ENCODE measurements at regions not wholly inside any gene's neighbourhood (a gene's known extent, or its start where the extent isn't known, plus 50 kb on each side); places are given as distances from the start of the nearest gene placed in this dataset.

GRCh38 chr1:75984781-75985180 lies 52.6 kb upstream of the ASB17 start:
- no peak for DNase-seq

DNA sequence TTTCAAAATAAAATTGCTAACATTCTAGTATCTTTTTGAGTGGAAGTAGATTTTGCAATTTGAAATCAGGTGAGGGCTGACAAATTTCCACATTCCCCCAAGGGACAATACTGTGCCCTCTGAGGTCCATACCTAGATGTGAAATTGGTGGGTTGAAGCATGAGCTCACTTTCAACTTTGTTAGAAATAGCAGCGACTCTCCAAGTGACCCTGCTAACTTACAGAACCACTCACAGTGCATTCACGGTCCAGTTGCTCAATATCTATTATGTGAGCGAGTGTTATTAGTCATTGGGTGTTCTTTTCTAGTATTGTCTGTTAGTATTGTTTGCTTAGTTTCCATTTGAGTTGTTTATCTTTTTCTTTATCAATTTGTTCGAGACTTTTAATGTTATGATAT lies 53.6 kb upstream of the ASB17 start:
- no peak for DNase-seq

DNA sequence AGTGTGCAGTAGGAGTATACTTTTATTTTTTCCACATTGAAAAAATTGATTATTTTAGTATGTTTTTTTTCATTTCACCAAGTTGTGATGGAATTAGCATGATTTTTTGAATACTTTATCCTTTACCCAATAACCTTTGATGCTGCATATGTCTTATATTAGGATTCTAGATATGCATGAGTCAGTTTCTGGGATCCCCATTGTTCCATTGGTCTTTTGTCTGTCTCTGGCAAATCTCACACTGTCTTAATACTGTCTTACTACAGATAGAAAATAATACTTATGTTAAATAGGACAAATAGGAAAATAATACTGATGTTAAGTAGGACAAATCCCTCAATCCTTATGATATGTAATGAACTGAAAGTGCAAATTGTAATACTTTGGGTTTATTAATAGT lies 54.3 kb upstream of the ASB17 start:
- no peak for DNase-seq

DNA sequence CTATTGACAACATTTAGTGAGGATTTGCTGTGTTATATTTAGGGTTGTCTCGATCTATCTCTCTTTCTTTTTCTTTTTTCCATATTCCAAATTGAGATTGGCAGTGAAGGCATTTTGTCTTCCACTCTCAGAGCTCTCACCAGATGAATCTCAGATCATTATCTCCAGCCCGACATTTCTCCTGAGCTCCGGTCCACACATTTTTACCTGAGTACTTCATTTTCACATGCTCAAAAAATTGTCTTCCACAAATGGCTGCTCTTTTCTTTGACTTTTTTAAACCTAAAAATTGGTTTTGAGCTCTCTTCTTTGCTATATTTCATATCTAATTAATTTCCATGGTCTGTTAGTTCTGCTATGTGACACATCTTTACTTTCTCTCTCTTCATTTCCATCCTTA lies 56.9 kb upstream of the ASB17 start:
- DNase-seq: no peak

DNA sequence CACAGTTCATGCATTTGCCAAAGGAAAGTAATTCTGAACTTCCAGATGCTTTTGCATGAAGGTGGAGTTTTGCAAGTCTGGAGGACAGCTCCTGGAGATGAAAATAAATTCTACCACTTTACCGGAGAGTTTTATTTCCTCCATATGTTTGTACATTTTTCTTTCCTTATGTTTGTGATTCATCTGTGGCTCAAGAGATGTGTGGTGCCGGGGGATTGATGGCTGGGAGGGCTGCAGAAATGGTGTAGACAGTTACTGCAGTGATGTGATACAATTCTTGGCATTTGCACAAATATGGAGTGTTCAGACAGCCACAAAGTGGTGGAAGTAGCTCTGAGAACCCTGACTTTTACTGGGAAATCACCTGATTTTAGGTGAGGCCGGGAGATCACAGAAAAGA lies 58.5 kb upstream of the ASB17 start:
- DNase-seq: no peak

- peak; percentile 62 for DNase-seq
These were observed 59.4 kb upstream of the ASB17 start for GRCh38 chr1:75991497-75992114.

DNA sequence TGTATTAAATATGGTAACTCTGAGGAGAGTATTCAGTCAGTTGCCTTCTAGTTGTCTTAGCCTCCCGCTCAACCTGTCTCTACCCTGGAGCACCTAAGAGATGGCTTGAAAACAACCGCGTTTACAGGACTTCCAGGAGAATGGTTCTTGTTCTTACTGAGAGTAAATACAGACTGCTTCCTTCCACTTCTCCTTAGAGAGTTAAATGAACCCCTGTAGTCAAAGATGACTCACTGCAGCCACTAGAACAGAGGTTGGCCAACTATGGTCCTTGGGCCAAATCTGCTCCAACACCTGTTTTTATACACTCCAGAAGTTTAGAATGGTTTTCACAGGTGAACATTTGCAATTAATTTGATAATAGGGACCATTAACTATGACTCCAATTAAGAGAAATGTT lies 60.1 kb upstream of the ASB17 start:
- DNase-seq: no peak

GRCh38 chr1:75993661-75994060 lies 61.5 kb upstream of the ASB17 start:
- DNase-seq: no peak

DNA sequence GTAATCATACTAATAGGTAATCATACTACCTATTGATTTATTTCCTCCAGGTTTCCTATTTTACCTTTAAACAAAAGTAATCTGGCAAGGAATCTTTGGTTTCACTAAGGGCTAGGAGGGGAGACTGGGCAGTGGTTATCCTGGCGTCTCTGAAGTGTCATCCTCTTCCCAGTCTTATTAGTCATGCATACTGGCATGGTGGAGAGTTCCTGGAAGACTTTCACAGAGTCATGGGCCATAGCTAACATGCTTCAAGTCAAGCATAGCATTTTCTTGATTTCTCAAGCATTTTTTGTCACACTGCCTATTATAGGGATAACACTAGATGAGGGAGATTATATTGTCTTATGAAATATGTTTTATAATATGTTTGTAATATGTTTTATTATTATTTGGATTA lies 64.0 kb upstream of the ASB17 start:
- peak; percentile 3 for DNase-seq

DNA sequence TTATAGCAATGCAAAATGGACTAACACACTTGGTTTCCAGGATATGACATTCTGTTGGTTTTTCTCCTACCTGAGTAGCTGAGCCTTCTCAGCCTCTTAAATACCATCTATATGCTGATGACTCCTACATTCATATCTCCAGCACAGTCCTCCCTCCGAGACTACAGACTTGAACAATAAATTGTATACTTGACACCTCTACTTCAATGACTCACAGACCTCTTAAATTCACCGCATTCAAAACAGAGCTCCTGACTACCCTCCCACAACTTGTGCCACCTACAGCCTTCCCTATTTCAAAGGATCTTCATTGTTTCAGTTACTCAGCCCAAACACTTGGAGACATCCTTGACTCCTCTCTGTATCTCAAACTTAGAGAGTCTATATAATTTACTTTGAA lies 66.8 kb upstream of the ASB17 start:
- DNase-seq: no peak

GRCh38 chr1:76003946-76004345 lies 70.6 kb upstream of the ST6GALNAC3 start:
- DNase-seq: no peak

DNA sequence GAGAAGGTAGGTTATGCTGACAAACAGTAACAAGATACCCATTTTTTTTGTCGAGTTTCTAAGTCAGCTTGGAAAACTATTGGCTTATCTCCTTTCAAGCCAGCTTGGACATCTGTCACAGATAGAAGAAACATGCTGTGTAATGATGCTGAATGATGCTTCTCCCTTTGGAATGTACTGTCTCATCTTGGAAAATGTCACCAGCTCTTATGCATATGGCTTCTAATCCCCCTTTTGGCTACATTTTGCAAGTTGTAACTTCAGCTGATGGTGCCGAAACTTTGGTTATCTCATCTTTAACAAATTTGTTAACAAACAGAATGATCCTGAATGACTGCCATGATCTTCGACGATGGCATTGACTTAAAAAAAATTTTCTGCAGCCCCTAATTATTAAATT lies 68.8 kb upstream of the ST6GALNAC3 start:
- peak; percentile 52 for DNase-seq

GRCh38 chr1:76006234-76006633 lies 68.3 kb upstream of the ST6GALNAC3 start:
- peak; percentile 55 for DNase-seq

DNA sequence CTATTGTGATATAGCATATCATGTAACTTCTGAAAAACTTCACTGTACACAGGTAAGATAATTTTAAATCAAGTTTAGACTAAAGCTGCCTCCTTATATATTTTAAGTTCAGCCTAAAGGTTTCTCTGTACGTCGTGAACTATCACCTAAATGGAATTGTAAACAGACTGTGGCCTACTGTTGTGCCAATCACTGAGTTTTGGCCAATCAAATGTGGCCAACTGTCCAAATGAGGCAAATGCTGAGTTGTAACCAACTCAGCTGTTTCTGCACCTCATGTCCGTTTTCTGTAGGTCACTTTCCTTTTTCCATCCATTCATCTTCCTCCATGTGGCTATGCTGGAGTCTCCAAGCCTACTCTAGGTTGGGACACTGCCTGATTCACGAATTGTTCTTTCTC lies 63.7 kb upstream of the ST6GALNAC3 start:
- DNase-seq: no peak

GRCh38 chr1:76012341-76013205 lies 62.0 kb upstream of the ST6GALNAC3 start:
- DNase-seq: no peak

DNA sequence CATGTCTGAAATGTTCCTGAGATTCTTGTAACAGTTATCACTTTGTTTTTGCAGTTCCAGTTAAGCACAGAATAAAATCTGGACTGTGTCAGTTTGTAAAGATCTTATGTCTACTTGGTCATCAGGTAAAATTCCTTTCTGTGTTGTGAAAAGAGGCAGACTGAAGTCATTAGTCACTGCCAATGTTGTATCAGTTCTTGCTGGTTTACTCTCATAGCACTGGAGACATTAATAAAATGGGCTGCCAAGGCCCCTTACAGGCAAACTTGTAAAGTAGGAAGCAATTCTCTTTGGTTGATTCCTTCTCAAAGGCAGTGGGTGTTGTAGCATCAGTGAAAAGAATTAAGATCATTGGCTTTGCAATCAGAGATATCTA lies 61.4 kb upstream of the ST6GALNAC3 start:
- no peak for DNase-seq

GRCh38 chr1:76015478-76016103 lies 59.0 kb upstream of the ST6GALNAC3 start:
- DNase-seq: no peak

DNA sequence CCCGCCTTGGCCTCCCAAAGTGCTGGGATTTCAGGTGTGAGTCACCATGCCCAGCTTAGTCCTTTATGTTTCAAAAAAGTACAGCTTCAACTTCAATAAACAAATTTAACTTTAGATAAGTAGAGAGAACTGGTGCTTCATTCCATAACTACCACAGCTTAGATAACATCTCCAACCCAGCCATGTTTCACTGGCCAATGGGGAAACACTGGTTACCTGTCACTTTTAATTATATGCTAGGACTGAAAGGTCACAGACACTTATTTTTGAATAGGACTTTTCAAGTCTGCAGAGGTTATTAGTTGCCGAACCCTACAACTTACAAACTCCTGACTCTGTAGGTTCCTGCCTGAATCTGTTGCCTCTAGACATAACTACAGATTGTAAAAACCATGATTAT lies 56.5 kb upstream of the ST6GALNAC3 start:
- DNase-seq: no peak

GRCh38 chr1:76021846-76022245 lies 52.7 kb upstream of the ST6GALNAC3 start:
- DNase-seq: no peak

GRCh38 chr1:76023669-76024435 lies 50.7 kb upstream of the ST6GALNAC3 start:
- no peak for DNase-seq

Data from NCI-H446 treated with DMSO at 0.1 percent for 48 hours (cell line).